HG02852 (cell line): ENCODE measurements at regions not wholly inside any gene's neighbourhood (a gene's known extent, or its start where the extent isn't known, plus 50 kb on each side); places are given as distances from the start of the nearest gene placed in this dataset.

Experiments used
- ATAC-seq: cut with Tn5 transposase; IDR thresholded peaks from one replicate; pipeline ENCODE4 v1.9.1; 2021; ENCODE audit warnings: mild to moderate bottlenecking, moderate library complexity; ENCODE audit not compliant: unreplicated experiment

DNA sequence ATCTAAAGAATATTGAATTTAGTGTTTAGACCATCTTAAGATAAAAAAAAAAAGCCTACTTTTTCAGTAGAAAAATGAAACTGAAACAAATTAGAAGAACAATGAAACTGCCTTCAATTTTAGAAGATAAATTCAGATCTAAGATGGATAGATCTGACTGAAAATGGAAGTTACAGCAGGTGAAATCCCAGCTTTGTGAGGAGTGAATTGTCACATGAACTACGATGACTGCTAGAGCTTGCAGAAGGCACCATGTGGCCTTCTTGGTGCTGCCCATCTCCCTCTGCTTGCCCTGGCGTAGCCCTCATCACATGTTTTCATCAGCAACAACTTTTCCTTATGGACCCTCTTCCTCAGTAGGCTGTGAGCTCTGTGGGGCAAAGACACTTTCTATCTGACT is 51.4 kb upstream of the EMCN start:
- ATAC-seq, result peak; percentile 73
